HG03460 (cell line): ENCODE measurements at regions not wholly inside any gene's neighbourhood (a gene's known extent, or its start where the extent isn't known, plus 50 kb on each side); places are given as distances from the start of the nearest gene placed in this dataset.

Experiments used
- ATAC-seq: cut with Tn5 transposase; IDR thresholded peaks from one replicate; pipeline ENCODE4 v1.9.1; 2021; ENCODE audit not compliant: unreplicated experiment

DNA sequence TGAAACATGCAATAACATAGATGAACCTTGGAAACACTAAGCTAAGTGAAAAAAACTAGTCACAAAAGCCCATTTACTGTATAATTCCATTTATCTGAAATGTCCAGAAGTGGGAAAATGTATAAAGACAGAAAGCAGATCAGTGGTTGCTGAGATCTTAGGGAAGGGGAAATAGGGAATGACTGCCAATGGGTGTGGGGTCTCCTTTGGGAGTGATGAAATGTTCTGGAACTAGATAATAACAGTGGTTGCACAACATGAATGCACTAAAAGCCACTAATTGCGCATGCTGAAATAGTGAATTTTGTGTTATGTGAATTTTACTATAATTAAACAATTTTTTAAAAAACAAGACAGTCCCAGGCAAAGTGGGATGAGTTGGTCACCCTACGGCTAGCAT, 472.8 kb downstream of the CCDC171 start:
- ATAC-seq, result no peak

DNA sequence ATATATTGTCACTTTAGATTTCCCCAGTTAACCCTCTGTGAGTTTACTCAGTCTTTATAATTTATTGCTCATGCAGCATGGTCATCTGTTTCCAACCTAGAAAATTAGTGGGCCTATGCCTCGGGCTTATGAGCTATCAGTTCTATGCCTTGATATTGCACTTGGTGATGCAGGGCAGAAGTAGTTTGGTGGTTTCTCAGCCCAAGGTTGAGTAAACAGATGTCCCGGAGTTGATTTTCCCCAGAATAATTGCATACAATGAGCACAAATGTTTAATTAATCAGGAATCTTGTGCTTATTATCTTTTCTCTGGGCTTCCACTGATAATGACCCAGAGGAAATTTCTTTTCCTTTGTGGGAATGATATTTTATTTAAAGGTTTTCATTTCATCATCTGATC, 474.0 kb downstream of the CCDC171 start:
- ATAC-seq, result no peak

DNA sequence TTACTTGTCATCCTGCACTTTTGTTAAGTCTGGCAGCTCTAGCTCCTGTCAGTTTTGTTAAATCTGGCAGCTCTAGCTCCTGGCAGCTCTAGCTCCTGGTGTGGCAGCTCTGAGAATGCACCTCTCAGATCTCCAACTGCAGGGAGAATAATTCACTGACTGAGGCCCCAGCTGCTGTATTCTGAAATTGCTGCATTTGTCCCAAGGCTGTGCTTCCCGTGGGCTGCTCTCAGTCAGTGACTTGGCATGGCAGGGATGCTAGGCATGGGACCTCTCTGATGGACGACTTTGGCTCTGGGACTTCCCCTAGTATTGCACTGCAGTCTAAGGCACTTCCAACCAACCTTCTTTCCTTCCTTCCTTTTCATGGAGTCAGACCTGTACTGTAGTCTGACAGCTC, 475.7 kb downstream of the CCDC171 start:
- ATAC-seq, result no peak

- no peak for ATAC-seq
These were observed 476.3 kb downstream of the CCDC171 start for GRCh38 chr9:16029046-16029615.

DNA sequence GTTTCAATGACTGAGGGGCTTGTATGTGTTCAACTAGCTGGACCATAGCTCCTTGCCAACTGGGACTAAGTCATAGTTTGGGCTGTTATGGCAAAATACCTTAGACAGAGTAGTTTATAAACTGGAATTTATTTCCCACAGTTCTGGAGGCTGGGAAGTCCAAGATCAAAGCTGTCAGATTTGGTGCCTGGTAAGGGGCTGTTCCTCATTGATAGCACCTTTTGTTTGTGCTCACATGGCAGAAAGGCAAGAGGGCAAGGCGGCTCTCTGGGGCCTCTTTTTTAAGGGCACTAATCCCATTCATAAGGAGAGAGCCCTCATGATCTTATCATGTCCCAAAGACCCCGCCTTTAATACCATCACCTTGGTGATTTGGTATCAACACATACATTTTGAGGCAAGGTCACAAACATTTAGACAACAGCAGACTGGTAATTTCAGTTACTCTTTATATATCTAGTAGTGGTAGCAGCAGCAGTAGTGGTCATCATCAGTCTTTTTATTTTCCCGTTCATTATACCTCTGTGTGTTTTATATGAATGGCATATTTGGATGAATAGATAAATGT, 477.0 kb downstream of the CCDC171 start:
- no peak for ATAC-seq

- peak; percentile 95 for ATAC-seq
These were observed 477.8 kb downstream of the CCDC171 start for GRCh38 chr9:16030528-16031185.

GRCh38 chr9:16031486-16031885, 478.6 kb downstream of the CCDC171 start:
- no peak for ATAC-seq

- ATAC-seq, result no peak
These were observed 479.1 kb downstream of the CCDC171 start for GRCh38 chr9:16031971-16032370.

DNA sequence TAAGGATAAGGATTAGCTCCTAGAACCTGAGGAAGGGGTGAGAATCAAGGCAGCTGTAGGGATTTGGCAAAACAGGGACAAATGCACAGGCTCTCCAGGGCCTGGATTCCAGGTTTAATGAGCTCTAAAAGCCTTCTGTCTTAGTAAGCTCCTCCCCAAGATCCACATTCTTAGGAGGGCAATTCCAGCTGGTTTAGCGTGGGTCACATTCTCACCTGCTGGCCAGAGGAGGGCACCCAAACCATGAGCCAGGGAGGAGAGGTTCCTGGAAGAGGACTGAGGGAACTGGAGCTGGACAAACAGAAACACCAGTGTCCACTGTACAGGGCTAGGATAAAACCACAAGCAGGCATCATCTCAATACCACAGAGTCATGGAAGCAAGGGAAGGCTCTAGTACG, 480.0 kb downstream of the CCDC171 start:
- no peak for ATAC-seq

GRCh38 chr9:16033253-16033652, 480.4 kb downstream of the CCDC171 start:
- no peak for ATAC-seq

DNA sequence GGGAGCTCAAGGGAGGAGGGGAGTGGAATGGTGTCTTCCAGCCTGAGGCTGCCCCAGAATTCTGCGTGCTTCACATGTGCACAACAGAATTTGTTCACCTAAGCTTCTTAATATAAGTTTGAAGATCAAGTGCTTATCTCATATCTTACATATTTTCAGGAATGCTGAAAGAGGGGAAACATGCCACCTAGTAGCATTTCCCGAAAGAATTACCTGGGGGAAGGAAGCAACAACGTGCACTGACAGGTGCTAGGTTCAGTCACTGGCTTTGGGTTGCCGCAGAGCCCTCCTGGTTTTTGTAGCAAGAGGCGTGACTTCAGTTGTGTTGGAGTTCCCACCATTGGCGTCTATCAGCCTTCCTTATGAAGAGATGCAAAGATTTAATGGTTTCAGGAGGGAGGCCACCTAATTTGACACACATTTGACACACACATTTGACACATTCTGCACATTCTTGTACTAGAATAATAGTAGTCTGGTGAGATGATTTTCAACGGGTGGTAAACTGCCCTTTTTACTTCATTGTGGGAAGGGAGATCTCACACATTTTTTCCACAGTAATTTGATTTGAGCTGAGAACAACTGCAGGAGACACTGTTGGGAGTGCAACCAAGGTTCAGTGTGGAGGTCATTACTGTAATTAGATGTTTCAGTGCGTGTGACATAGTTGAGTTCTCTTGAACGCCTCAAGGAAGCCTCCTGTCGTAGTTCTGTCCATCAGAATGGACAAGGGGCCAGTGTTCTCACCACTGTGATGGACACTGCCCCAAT, 481.3 kb downstream of the CCDC171 start:
- no peak for ATAC-seq

- ATAC-seq, result no peak
These were observed 486.6 kb downstream of the CCDC171 start for GRCh38 chr9:16039218-16039987.

DNA sequence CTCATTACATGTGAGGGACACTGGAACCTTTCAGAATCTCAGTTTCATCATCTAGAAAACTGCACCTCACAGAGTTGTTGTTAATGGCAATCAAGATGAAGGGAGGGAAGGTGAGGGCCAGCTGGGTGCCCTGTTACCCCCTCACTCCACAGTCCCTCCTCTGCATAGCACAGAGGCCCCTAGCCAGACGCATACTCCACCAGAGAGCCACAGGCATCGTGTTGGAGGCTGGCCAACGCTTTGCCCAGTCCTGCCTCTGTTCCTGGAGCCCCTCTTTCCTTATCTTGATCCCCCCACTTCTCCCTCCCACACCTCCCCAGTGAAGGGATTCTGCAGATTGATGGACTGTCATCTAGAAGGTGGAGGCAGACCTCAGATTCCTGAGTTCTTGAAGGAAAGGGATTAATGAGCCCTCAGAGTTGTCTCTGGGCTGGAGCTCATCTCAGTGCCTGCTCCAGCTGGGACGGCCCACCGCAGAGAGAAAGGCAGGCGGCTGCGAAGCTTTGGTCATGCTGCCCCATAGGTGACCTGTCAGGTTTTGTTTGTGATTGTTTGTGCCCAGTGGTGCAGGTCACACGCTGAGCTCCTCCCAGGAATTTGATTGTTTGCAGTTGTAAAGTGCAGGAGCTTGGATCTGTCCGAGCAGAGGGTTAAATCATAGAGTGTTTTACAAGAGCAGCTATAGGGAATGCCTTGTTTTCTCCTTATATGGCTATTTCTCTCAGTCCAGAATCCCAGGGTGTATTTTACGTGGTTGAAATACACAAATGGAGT, 487.3 kb downstream of the CCDC171 start:
- ATAC-seq, result no peak

DNA sequence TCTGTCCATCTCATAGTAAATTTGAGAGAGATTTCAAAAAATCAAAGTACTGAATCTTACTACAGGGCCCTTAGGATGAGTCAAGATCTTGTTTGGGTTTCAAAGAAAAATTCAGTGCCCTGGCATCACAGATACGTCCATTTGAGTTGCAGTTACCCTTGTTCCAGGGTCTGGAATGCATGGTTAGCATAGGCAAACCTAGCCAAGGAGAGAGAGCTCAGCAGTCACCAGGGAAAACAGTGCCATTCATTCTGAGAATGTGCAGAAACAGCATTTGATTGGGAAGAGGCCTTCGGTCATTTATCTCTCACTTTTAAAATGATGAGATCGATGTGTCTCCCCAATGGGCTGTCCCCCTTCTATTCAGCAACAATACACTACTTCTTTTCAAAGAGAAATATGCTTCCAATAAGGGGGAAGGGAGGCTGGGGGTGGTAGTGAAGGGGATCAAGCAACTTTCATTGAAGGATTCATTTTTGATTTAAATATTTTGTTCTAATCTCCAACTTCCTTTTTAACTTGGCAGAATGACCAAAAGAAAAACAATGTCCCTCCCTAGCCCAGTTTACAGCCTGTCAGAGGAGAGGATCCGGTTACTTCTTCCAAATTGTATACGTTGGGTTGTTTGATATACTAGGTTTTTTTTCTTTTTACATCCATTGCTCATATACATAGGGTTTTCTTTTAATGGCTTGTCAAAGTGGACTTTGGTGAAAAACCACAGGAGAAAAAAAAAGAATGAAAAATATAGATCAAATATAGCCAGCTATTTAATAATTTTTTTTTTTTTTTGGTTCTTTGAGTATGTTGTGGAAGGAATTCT, 491.1 kb downstream of the CCDC171 start:
- ATAC-seq, result no peak

GRCh38 chr9:16044579-16044881, 491.7 kb downstream of the CCDC171 start:
- ATAC-seq, result no peak

GRCh38 chr9:16045651-16046280, 492.9 kb downstream of the CCDC171 start:
- no peak for ATAC-seq

- no peak for ATAC-seq
These were observed 493.9 kb downstream of the CCDC171 start for GRCh38 chr9:16046713-16047112.

GRCh38 chr9:16048129-16048528, 495.3 kb downstream of the CCDC171 start:
- ATAC-seq, result no peak

GRCh38 chr9:16052146-16052545, 499.3 kb downstream of the CCDC171 start:
- no peak for ATAC-seq
